ENCODE measurements at regions not wholly inside any gene's neighbourhood (a gene's known extent, or its start where the extent isn't known, plus 50 kb on each side); places are given as distances from the start of the nearest gene placed in this dataset.

DNA sequence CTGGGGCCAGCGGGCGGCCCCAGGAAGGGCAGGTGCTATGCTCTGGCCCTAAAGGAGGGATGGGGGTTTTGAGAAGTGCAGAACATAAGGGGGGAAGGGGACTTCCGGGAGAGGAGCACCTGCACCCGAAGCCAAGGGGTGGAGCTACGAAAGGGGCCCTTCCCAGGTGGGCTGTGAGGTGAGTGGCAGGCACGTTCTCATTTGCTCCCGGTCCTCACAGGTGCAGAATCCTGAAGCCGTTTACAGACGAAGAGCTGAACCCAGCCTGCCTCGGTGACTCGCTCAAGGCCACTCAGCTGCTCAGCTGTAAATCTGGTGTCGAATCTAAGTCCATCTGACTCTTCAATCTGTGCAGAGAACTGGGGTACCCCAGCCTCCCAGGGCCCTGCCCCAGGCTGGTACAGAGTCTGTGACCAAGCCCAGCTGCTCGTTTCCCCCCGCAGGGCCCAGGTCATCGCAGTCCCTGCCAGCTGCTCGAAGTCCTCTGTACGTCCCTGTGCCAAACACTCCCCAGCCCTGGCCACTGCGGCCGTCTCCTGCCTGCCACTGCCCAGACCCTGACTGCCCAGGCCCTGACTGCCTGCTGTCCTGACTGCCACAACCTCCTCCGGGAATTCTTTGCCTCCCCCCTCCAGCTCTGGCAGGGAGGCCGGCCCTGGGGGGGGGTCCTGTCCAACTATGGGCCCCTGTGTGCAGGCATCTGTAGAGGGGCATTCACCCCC, 53.8 kb upstream of the RXRA start:
- no peak for TF ChIP-seq CTCF (IDR thresholded peaks at IDR 0.05; ENCODE audit: unreplicated experiment)
- Mint-ChIP-seq H3K9me3 (no peaks in the 10 kb centered on the region), H3K36me3 (no peaks in the 10 kb centered on the region), H3K27ac (no peak overlapping the region), H3K4me3 (no peak overlapping the region), H3K4me1 (peaks cover 13% of the 10 kb centered on the region), H3K27me3 (ENCODE audit: low read depth) (peaks cover 74% of the 10 kb centered on the region)
- DNase-seq (ENCODE audit: low spot score in 2 of 2, unreplicated experiment in 2 of 2), result no peak

- Mint-ChIP-seq H3K27me3 (ENCODE audit: low read depth) (peaks cover 69% of the 10 kb centered on the region), H3K4me3 (no peak overlapping the region), H3K9me3 (no peaks in the 10 kb centered on the region), H3K27ac (no peak overlapping the region), H3K36me3 (no peaks in the 10 kb centered on the region), H3K4me1 (peaks cover 10% of the 10 kb centered on the region)
- no peak for TF ChIP-seq CTCF (IDR thresholded peaks at IDR 0.05; ENCODE audit: unreplicated experiment)
- DNase-seq (ENCODE audit: low spot score in 2 of 2, unreplicated experiment in 2 of 2), result no peak
Observed at GRCh38 chr9:134273647-134274046, 52.6 kb upstream of the RXRA start.

DNA sequence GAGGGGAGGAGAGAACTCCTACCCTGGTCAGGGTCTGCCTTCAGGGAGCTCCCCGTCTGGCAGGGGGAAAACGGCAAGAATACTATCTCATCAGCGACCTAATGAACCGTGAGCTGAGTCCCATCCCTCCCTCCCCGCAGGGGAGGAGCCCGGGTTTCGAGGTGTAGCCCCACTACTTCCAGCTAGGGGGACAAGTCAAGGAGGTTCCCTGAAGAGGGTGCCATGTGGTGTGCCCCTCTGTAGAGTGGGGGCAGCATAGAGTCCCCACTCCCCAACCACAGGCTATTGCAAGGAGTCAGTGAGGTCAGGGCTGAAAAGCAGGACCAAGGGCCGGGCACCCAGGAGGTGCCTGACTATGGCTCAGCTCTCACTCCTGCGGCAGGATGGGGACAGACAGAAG, 50.9 kb upstream of the RXRA start:
- no peaks in the 10 kb centered on the region for H3K9me3 Mint-ChIP-seq

DNA sequence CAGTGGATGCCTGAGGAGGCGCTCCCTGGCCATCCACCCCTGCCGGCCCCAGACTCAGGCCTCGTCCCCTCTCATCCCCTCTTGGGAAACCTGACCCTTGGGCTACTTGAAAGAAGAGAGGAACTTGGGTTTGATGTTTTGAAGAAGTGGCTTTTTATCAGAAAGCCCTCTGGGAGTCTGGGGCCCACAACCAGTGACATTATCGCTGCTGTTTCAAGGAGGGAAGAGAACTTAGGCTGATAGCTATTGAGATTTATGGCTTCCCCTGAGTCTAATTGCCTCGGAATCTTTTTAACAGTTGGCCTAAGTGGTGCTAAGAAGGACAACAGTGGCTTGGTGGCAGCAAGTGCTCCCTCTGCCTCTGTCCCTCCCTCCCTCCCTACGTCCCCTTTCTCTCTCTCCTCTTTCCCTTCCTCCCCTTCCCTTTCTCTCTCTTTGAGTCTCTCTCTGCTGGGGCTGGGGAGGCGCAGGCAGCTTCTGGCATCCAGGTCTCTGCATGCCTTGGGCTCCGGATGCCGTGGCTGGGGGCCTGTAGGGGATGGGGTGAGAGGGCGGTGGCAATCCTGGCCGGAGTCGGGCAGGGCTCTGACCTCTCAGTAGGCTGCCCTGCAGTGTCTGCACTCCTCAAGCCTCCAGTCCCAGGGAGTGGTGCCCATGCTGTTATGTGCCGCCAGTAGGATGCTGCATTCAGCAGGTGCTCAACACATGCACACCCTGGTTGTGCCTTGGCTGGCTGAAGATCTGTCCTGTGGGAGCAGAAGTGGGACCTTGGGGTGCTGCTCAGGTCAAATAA, 49.6 kb upstream of the RXRA start:
- no peak for DNase-seq (ENCODE audit: low spot score in 2 of 2, unreplicated experiment in 2 of 2)
- Mint-ChIP-seq H3K27ac (no peak overlapping the region), H3K27me3 (ENCODE audit: low read depth) (peaks cover 60% of the 10 kb centered on the region), H3K4me3 (no peak overlapping the region), H3K9me3 (no peaks in the 10 kb centered on the region), H3K4me1 (peaks cover 10% of the 10 kb centered on the region), H3K36me3 (no peaks in the 10 kb centered on the region)
- TF ChIP-seq CTCF (IDR thresholded peaks at IDR 0.05; ENCODE audit: unreplicated experiment), result no peak

More for the DNA sequence above, 50.9 kb upstream of the RXRA start:
- Mint-ChIP-seq H3K4me3 (no peak overlapping the region), H3K27ac (no peak overlapping the region), H3K4me1 (peaks cover 10% of the 10 kb centered on the region), H3K27me3 (ENCODE audit: low read depth) (peaks cover 57% of the 10 kb centered on the region), H3K36me3 (no peaks in the 10 kb centered on the region)
- DNase-seq (ENCODE audit: low spot score in 2 of 2, unreplicated experiment in 2 of 2), result no peak
- TF ChIP-seq CTCF (IDR thresholded peaks at IDR 0.05; ENCODE audit: unreplicated experiment), result peak; percentile 12

Data from mesothelial cell of epicardium (in vitro differentiated cells).